Astrocyte of the cerebellum (primary cell): ENCODE measurements at regions not wholly inside any gene's neighbourhood (a gene's known extent, or its start where the extent isn't known, plus 50 kb on each side); places are given as distances from the start of the nearest gene placed in this dataset.

ENCODE experiments used
- DNase-seq: peaks from one replicate; pipeline ENCODE4 v3.0.0-alpha.2; 2011; ENCODE audit warnings: low read depth
- H3K4me3 ChIP-seq: 2 replicates; pipeline ENCODE4 v1.5.1; 2011; ENCODE audit warnings: mild to moderate bottlenecking, low read depth, low read length, moderate library complexity
- in situ Hi-C: cut with HindIII; loops from 2 replicates; pipeline ENCODE4 v1.10.0; 2017; ENCODE audit warnings: low sequenced_read_pairs
- TF ChIP-seq, protein P1 (sequence below): IDR thresholded peaks from 2 replicates; pipeline ENCODE4 v1.5.1; 2012; ENCODE audit warnings: low read length, low read depth, moderate library complexity, mild to moderate bottlenecking; ENCODE audit errors: missing control alignments

DNA sequence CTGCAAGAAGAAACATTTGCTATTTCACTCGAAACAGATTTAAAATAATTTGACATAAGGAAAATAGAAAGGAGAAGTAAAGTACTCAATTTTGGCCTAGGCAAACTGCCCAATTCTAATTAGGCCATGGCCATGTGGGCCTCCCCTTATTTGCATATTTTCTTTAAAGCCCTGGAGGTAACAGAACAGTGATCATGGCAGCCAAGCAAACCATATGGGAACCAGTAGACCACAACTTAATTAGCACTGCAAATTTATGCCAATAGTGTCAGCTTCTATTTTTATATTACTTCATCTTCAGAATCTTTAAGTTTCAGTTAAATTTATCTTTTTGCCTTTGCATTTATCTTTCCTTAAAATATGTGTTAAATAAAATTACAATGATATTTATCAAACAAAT lies 63.3 kb upstream of the THSD7A start:
- TF ChIP-seq, protein P1, sequence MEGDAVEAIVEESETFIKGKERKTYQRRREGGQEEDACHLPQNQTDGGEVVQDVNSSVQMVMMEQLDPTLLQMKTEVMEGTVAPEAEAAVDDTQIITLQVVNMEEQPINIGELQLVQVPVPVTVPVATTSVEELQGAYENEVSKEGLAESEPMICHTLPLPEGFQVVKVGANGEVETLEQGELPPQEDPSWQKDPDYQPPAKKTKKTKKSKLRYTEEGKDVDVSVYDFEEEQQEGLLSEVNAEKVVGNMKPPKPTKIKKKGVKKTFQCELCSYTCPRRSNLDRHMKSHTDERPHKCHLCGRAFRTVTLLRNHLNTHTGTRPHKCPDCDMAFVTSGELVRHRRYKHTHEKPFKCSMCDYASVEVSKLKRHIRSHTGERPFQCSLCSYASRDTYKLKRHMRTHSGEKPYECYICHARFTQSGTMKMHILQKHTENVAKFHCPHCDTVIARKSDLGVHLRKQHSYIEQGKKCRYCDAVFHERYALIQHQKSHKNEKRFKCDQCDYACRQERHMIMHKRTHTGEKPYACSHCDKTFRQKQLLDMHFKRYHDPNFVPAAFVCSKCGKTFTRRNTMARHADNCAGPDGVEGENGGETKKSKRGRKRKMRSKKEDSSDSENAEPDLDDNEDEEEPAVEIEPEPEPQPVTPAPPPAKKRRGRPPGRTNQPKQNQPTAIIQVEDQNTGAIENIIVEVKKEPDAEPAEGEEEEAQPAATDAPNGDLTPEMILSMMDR: no peak
- no peak for DNase-seq
- H3K4me3 ChIP-seq: no peak overlapping the region
- in situ Hi-C loops: no loop called here

DNA sequence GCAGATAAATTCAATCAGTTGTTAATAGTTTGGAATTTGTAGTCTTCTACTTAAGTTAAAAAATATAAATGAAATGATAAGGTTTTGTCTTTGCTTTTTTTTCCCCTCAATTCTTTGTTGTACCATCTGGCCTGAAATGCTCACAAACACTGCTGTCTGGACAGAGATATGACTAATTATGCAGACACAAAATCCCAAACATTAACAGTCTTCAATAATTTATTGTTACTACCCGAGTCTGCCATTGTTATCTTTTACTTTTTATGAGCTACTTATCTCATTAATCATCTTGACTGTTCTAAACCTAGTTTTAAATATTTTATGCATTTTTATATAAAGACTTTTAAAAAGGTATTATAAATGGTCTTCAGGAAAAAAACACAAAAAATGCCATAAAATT lies 64.7 kb upstream of the THSD7A start:
- TF ChIP-seq, protein P1: no peak
- in situ Hi-C loops: no loop called here
- H3K4me3 ChIP-seq: no peak overlapping the region
- DNase-seq: no peak

DNA sequence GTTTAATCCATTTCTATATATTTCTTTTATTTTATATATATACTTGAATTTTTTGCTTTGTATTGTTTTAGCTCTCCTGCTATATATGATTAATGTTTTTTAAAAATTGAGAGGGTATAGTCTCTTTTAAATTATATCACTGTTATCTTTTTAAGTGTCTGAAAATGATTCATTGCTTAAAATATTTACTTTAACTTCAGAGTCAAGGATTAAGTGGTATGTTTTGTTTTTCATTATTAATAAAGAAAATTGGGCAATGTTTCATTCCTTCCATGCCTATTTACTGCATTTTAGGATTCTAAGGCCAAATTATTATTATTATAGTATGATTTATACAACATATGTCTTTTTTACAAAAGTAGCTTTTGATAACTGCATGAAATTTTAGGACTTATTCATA lies 67.2 kb upstream of the THSD7A start:
- H3K4me3 ChIP-seq: no peak overlapping the region
- DNase-seq: no peak
- in situ Hi-C loops: no loop called here
- TF ChIP-seq, protein P1: no peak

DNA sequence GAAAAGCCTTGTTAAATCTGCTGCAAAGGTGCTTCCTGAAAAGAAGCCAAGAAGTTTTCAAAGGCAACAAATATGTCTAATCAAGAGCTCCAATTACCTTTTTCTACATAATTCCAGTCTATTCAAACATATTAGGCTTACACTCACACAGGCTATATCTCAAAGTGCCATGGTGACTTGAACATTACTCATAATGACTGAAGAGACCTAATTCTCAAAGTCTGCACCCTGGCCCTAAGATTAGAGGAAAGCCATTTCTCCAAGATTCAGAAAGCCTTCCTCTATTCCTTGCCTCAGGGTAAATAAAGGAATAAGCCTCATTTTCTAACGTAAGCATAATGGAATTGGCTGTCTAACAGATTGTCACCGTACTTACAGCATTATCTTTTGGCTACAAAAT lies 78.3 kb upstream of the THSD7A start:
- no peak overlapping the region for H3K4me3 ChIP-seq
- TF ChIP-seq, protein P1: no peak
- DNase-seq: no peak
- in situ Hi-C loops: no loop called here

DNA sequence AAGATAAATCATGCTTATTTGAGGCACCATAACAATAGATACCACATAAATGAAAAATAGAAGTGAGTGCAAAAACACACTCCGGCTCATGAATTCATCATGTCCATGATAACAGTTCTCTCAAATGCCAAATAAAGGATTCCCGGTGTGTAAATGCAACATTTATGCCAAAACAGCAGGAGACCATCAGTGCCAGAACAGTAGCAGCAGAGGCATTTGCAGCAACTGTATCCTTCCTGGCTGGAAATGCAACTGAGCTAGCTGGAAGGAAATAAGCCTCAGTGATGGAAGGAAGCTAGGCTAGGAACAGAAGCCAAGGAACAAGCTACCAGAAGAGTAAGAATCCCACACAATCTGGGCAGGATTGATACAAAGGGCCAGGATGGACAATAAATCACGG lies 79.9 kb upstream of the THSD7A start:
- H3K4me3 ChIP-seq: no peak overlapping the region
- TF ChIP-seq, protein P1: no peak
- in situ Hi-C loops: no loop called here
- peak; percentile 22 for DNase-seq

DNA sequence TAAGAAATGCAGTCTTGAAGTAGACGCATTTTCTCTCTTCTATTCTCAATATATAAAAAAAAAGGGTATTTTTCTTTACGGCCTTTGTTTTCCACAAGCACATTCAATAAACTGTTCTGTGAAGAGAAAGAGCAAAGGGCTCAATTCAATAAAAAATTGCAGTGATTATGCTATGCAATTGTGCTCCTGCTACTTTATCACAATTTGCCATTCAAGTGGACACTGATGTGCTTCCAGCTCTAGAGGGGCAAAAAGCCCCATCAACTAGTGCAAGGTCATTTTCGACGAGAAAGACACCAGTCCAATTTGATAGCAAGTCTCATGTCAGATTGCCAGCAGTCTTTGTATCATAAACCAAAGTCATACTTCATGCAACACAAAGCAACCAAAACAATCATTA lies 82.6 kb upstream of the THSD7A start:
- no peak overlapping the region for H3K4me3 ChIP-seq
- no peak for DNase-seq
- TF ChIP-seq, protein P1: no peak
- in situ Hi-C loops: no loop called here

DNA sequence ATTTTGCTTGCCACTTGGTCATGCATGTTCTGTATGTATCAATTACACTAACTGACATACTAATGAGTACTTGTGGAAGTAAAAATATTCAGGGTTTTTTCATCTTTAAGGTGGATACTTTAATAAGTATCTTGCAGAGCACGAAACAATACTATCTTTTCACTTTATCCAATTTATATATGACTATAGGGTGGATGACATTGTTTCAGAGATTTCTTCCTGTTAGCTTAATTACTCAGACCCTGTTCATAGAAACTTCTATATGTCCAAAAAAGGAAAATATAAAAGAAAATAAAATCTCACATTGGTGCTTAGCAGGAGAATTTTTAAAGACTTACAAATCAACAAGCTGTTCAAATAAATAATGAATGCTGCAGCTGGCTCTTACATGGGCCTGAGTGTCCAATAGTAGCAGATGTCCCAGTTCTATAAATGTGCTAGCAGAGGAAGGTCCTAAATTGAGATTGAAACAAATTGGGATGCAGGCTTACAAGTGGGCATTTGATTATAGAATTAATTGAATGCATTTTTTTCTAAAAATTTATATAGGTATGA lies 91.5 kb upstream of the THSD7A start:
- TF ChIP-seq, protein P1: no peak
- no peak for DNase-seq
- in situ Hi-C loops: no loop called here
- no peak overlapping the region for H3K4me3 ChIP-seq
